SH-SY5Y (cell line): ENCODE measurements at regions not wholly inside any gene's neighbourhood (a gene's known extent, or its start where the extent isn't known, plus 50 kb on each side); places are given as distances from the start of the nearest gene placed in this dataset.

Experiments used
- GATA2 ChIP-seq: IDR thresholded peaks from 2 replicates; pipeline ENCODE4 v1.6.1; 2011; ENCODE audit warnings: mild to moderate bottlenecking, low read depth, low read length
- GATA3 ChIP-seq: IDR thresholded peaks from 2 replicates; pipeline ENCODE4 v1.6.1; 2011; ENCODE audit warnings: low read depth, mild to moderate bottlenecking, low read length, moderate library complexity

DNA sequence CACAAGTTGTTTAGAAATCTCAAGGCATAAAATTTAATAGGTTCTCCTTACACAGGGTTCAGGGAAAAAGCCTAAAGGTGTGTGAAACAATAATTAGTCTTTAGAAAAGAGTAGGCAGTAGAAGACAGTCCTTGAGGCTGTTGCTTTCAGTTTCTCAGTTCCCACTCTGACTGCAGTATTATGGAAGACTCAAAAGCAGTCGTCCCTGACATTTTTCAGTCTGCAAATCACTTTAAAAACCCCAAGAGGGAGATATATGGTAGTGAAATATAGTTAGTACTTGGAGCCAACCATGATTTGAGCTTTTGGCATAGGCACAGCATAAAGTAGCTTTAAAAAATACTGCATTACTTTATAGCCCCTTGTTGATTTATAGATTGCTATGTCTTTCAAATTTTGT, 299.7 kb downstream of the OLFM3 start:
- TF ChIP-seq GATA2 = no peak
- no peak for TF ChIP-seq GATA3

- TF ChIP-seq GATA3 (no peak), GATA2 (no peak)
Measured at GRCh38 chr1:101698681-101699080, 298.0 kb downstream of the OLFM3 start.

DNA sequence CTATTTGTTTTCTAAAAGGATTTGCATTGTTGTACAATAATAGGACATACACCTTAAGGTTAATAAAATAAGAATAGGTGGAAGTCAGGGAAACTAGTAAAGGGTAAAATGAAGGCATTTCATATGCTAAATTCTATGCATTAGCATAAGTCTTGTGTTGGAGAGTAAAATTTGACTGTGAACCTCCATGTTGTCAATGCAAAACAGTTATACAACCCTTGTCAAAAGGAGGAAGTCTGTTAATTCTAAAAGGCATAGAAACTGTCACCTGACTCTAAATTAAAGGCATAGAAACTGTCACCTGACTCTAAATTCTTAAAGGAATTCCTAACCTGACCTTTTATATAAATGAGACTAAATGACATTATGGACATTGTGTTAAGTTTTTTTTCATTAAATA, 291.8 kb downstream of the OLFM3 start:
- TF ChIP-seq GATA3 (no peak), GATA2 (no peak)

DNA sequence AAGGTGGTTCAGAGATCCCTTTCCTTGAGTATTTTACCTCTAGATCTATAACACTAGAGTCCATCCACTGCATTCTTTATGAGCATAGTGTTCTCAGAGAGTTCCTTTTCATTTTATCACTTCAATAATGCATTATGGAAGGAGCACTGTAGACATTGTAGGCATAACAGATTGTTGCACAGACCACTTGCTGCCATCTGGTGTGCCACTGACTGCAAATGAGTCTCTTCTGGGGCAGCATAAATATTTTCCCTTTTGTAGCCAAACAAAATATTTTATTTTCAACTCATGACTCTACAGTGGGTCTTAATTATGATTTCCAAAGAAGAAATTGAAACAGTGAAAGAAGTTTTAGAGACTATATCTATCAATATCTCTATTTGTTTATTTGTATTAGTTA, 290.4 kb downstream of the OLFM3 start:
- no peak for TF ChIP-seq GATA2
- TF ChIP-seq GATA3 = no peak

- no peak for TF ChIP-seq GATA3
- TF ChIP-seq GATA2 = no peak
Measured at GRCh38 chr1:101709721-101710120, 287.0 kb downstream of the OLFM3 start.

GRCh38 chr1:101713760-101714159, 283.0 kb downstream of the OLFM3 start:
- TF ChIP-seq GATA2 (no peak), GATA3 (no peak)

GRCh38 chr1:101723415-101723814, 273.3 kb downstream of the OLFM3 start:
- no peak for TF ChIP-seq GATA3
- TF ChIP-seq GATA2 = no peak

DNA sequence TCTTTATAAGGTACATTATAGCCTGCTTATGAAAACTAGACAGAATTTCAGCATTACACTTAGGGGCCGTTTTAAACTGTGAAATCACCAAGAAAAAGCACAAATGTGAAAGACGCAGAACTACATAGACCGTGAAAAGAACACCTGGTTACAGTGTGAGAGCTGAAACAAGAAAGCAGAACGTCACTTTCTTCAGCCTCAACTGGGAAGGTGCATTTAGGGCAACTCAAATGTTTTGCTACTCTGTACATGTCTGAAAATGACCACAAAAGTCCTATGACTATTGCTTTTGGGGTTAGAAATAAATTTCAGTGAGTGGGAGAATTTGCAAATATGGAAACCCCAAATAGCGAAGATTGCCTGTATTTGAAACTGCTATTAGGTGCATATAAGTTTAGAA, 268.7 kb downstream of the OLFM3 start:
- TF ChIP-seq GATA2 (no peak), GATA3 (no peak)

GRCh38 chr1:101730559-101730958, 266.2 kb downstream of the OLFM3 start:
- TF ChIP-seq GATA2 = no peak
- no peak for TF ChIP-seq GATA3

DNA sequence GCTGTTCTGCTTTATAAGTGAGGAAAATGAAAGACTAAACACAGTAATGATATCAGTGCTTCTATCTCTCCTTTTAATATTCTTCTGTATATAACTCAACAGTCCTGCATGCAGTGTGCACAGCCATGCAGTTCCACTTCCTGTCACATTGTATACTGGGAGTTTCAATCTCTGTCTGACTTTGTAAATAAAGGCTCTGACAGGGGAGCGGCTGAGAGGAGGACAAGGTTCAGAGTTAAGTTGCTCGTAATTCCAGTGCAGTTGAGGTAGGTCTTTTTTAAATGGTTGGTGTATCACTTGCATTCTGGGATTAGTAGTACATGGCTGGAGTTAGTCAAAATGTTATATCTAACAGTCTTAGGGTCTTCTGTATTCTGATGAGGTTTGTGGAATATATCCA, 264.5 kb downstream of the OLFM3 start:
- no peak for TF ChIP-seq GATA2
- no peak for TF ChIP-seq GATA3

DNA sequence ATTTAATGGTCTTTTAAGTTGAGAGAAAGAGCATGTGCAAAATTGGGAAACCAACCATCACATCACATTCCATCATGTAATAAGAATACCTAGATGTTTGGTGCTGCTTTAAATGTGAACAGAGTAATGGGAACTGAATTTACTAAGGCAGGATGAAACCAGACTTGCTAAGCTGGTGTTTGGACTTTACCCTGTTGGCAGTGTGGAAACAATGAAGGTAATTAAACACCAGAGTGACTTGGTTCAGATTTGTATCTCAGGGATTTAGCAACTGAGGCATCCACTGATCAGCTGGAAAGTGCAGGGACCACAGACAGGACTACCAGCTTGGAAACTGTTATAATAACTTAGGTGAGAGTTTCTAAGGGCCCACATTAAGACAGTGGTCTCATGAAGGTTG, 263.4 kb downstream of the OLFM3 start:
- TF ChIP-seq GATA3 = no peak
- TF ChIP-seq GATA2 = no peak

- TF ChIP-seq GATA3 = no peak
- no peak for TF ChIP-seq GATA2
Measured at GRCh38 chr1:101738475-101738874, 258.3 kb downstream of the OLFM3 start.

DNA sequence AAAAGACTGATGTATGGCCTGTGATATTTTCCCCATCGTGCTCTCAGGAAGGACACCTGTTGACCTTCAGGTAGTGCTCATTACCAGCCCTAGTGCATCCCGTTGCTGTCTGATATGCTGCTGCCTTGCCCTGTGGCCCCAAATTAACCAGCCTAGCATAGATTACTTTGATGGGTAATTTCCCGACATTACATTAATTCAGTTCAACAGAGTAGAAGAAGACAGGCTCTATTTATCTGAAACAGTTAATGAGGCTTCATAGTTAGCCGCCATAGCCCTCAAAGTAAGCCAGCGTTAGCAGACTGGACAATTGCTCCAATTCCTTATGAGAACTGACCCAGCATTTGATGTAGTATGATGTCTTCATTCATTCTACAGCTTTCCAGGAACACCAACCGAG, 257.6 kb downstream of the OLFM3 start:
- no peak for TF ChIP-seq GATA2
- no peak for TF ChIP-seq GATA3

- no peak for TF ChIP-seq GATA3
- TF ChIP-seq GATA2 = no peak
Measured at GRCh38 chr1:101739826-101740330, 256.8 kb downstream of the OLFM3 start.

GRCh38 chr1:101741910-101742309, 254.8 kb downstream of the OLFM3 start:
- TF ChIP-seq GATA3 (no peak), GATA2 (no peak)

GRCh38 chr1:101742509-101742908, 254.2 kb downstream of the OLFM3 start:
- no peak for TF ChIP-seq GATA2
- no peak for TF ChIP-seq GATA3
